ENCODE measurements at regions not wholly inside any gene's neighbourhood (a gene's known extent, or its start where the extent isn't known, plus 50 kb on each side); places are given as distances from the start of the nearest gene placed in this dataset.

DNA sequence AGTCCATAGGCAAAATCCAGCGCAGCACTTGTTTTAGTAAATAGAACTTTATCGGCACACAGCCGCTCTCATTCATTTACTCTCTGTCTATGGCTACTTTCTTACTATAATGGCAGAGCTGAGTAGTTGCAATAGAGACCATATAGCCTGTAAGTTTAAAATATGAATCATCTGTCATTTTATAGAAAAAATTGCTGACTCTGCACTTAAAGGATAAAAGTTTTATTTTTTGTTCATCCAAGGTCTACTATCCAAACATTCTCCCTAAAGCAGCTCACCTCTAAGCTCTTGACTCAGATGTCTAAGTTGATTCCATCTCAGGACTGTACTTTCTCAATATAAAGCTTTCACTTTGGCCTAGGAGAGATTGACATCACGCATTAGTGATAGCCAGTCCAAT is 825.7 kb downstream of the OLFM4 start:
- H3K36me3 ChIP-seq, result no peaks in the 10 kb centered on the region
- TF ChIP-seq POLR2A (IDR thresholded peaks at IDR 0.05), result no peak
- TF ChIP-seq, protein P1, sequence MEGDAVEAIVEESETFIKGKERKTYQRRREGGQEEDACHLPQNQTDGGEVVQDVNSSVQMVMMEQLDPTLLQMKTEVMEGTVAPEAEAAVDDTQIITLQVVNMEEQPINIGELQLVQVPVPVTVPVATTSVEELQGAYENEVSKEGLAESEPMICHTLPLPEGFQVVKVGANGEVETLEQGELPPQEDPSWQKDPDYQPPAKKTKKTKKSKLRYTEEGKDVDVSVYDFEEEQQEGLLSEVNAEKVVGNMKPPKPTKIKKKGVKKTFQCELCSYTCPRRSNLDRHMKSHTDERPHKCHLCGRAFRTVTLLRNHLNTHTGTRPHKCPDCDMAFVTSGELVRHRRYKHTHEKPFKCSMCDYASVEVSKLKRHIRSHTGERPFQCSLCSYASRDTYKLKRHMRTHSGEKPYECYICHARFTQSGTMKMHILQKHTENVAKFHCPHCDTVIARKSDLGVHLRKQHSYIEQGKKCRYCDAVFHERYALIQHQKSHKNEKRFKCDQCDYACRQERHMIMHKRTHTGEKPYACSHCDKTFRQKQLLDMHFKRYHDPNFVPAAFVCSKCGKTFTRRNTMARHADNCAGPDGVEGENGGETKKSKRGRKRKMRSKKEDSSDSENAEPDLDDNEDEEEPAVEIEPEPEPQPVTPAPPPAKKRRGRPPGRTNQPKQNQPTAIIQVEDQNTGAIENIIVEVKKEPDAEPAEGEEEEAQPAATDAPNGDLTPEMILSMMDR (IDR thresholded peaks at IDR 0.05), result no peak
- H3K4me3 ChIP-seq, result no peak overlapping the region
- H3K27me3 ChIP-seq, result no peaks in the 10 kb centered on the region
- H3K9me3 ChIP-seq, result no peaks in the 10 kb centered on the region
- intact Hi-C loops (cut with DNase I; ENCODE audit: low total_unique reads), result no loop called here
- DNase-seq, result no peak
- no peak overlapping the region for H3K27ac ChIP-seq
- no peaks in the 10 kb centered on the region for H3K4me1 ChIP-seq

DNA sequence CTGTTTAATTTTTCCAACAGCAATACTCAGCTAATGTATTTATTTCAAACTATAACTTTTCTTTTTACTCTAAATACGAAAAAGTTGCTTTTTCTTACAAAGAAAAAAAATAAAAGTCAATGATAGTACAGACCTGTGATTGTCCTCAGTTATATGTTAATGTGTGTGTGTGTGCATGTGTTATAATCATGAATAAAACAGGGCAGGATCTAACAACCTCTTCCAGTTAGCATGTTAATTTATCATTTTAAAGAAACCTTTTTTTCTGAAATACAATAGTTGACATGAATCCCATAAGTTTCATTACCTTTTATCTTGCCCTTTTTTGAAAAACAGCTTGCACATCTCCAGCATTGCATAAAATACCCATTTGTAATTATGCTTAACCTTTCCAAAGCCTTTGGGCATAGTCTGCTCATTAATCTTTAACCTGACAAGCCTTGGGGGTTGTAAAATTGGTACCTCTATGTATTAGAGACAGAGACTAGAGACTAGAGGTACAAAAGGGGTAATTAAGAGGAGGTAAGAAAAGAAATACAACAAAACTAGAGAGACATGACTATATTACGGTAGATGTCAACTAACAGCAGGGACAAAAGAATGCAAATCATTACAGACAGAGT is 828.1 kb downstream of the OLFM4 start:
- no peak overlapping the region for H3K27ac ChIP-seq
- no peaks in the 10 kb centered on the region for H3K36me3 ChIP-seq
- TF ChIP-seq, protein P1 (IDR thresholded peaks at IDR 0.05), result no peak
- TF ChIP-seq POLR2A (IDR thresholded peaks at IDR 0.05), result no peak
- H3K27me3 ChIP-seq, result no peaks in the 10 kb centered on the region
- H3K4me1 ChIP-seq, result no peaks in the 10 kb centered on the region
- intact Hi-C loops (cut with DNase I; ENCODE audit: low total_unique reads), result no loop called here
- no peaks in the 10 kb centered on the region for H3K9me3 ChIP-seq
- DNase-seq, result no peak
- H3K4me3 ChIP-seq, result no peak overlapping the region

DNA sequence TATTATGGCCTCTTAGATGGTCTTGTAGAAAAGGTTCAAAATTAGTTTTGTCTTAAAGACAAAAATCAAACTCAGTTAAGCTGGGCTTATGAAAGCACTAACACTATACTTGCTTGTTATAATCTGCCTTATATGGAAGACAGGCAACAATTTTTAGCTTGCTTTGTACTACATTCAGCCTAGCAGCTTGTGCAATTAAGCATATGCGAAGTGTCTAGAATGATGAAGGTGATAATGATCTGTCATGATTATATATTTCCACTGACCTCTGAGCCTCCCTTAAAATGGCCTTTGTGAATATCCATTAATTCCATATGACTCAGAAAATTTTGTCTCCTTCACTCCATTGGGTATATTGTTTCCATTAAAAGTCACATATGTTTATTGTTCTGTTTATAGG is 834.9 kb downstream of the OLFM4 start:
- intact Hi-C loops (cut with DNase I; ENCODE audit: low total_unique reads), result no loop called here
- Histone ChIP-seq H3K4me3 (no peak overlapping the region), H3K4me1 (no peaks in the 10 kb centered on the region), H3K36me3 (no peaks in the 10 kb centered on the region), H3K27ac (no peak overlapping the region), H3K27me3 (no peaks in the 10 kb centered on the region), H3K9me3 (no peaks in the 10 kb centered on the region)
- DNase-seq, result no peak
- TF ChIP-seq, protein P1 (IDR thresholded peaks at IDR 0.05), result no peak
- no peak for TF ChIP-seq POLR2A (IDR thresholded peaks at IDR 0.05)

DNA sequence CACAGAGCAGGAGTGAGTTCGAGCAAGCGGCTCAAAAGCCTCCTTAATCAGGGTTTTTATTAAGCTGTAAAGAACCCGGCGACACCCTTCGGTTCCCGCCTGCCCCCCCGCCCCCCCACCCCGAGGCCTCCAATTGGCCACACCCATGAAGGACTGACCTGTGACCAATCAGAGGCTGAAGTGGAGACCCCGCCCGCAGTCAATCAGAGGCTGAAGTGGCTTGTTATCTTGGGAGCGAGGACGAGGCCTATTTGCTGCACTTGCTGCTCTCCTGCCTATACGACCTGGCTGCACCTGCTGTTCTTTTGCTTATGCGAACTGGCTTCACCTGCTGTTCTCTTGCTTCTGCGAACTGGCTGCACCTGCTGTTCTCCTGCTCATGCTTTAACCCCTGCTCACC is 844.9 kb downstream of the OLFM4 start:
- no peaks in the 10 kb centered on the region for H3K27me3 ChIP-seq
- DNase-seq, result no peak
- no peak overlapping the region for H3K4me3 ChIP-seq
- H3K4me1 ChIP-seq, result no peaks in the 10 kb centered on the region
- H3K36me3 ChIP-seq, result no peaks in the 10 kb centered on the region
- no peak overlapping the region for H3K27ac ChIP-seq
- TF ChIP-seq, protein P1 (IDR thresholded peaks at IDR 0.05), result no peak
- no peak for TF ChIP-seq POLR2A (IDR thresholded peaks at IDR 0.05)
- H3K9me3 ChIP-seq, result no peaks in the 10 kb centered on the region
- intact Hi-C loops (cut with DNase I; ENCODE audit: low total_unique reads), result no loop called here

DNA sequence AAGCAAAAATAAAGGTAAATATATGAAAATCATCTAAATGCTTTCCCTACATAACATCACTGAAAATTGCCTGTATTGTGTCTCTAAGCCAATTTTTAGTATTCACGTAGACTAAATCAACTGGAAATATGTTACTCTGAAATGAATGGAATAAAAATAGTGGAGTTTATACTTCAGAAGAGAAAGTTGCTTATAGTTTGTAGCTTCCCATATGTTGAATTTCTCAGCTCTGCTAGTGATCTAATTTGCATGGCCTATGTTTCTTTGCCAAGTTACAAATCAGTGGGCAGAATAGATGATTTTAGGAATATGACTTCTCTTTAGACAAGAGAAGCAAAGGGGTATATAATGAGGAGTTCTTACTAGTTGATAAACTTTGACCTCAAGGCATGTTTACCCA is 850.2 kb downstream of the OLFM4 start:
- no peaks in the 10 kb centered on the region for H3K27me3 ChIP-seq
- no peak overlapping the region for H3K27ac ChIP-seq
- intact Hi-C loops (cut with DNase I; ENCODE audit: low total_unique reads), result no loop called here
- no peak for DNase-seq
- no peaks in the 10 kb centered on the region for H3K36me3 ChIP-seq
- H3K9me3 ChIP-seq, result no peaks in the 10 kb centered on the region
- TF ChIP-seq, protein P1 (IDR thresholded peaks at IDR 0.05), result no peak
- no peak for TF ChIP-seq POLR2A (IDR thresholded peaks at IDR 0.05)
- no peak overlapping the region for H3K4me3 ChIP-seq
- no peaks in the 10 kb centered on the region for H3K4me1 ChIP-seq

All from uterus (tissue), 3 donors.